CD14-positive monocyte (primary cell): ENCODE measurements at regions not wholly inside any gene's neighbourhood (a gene's known extent, or its start where the extent isn't known, plus 50 kb on each side); places are given as distances from the start of the nearest gene placed in this dataset.

Source experiments
- DNase-seq, 3 donors: peaks; one replicate each; pipeline ENCODE4 v3.0.0-alpha.2; 2011 to 2022
- H2AFZ ChIP-seq: 2 replicates; pipeline ENCODE4 v1.6.0; 2012; ENCODE audit warnings: mild to moderate bottlenecking, low read depth, low read length, inconsistent platforms; ENCODE audit not compliant: insufficient read depth, poor library complexity, severe bottlenecking
- H3K27ac ChIP-seq, 2 donors: 1 replicate in 1 of 2; 2 replicates in 1 of 2; pipeline ENCODE4 v1.5.1; 2012 to 2013; ENCODE audit warnings: low read length in 2 of 2, control low read depth in 1 of 2, inconsistent platforms in 1 of 2, low read depth in 1 of 2, mild to moderate bottlenecking in 1 of 2
- H3K27me3 ChIP-seq, 2 donors: one replicate each; pipeline versions ENCODE4 v1.6.0 to v1.6.1; 2011 to 2013; ENCODE audit warnings: low read length in 2 of 2; ENCODE audit not compliant: control insufficient read depth in 2 of 2, insufficient read depth in 2 of 2
- H3K36me3 ChIP-seq, 2 donors: replicated peaks in 1 of 2; 1 replicate in 1 of 2; 2 replicates in 1 of 2; pipeline versions ENCODE4 v1.5.1 to v1.6.1; 2012 to 2013; ENCODE audit warnings: low read length in 2 of 2, control low read depth in 1 of 2, inconsistent platforms in 1 of 2, mild to moderate bottlenecking in 1 of 2; ENCODE audit not compliant: insufficient read depth in 2 of 2, control insufficient read depth in 1 of 2
- H3K4me1 ChIP-seq, 2 donors: 1 replicate in 1 of 2; 2 replicates in 1 of 2; pipeline versions ENCODE4 v1.5.1 to v1.6.1; 2012 to 2013; ENCODE audit warnings: low read length in 2 of 2, control low read depth in 1 of 2, inconsistent platforms in 1 of 2, mild to moderate bottlenecking in 1 of 2, moderate library complexity in 1 of 2; ENCODE audit not compliant: insufficient read depth in 2 of 2, control insufficient read depth in 1 of 2
- H3K4me2 ChIP-seq: replicated peaks from 2 replicates; pipeline ENCODE3; 2012; ENCODE audit warnings: low read length, moderate library complexity, mild to moderate bottlenecking; ENCODE audit not compliant: poor library complexity, severe bottlenecking; ENCODE audit errors: extremely low read depth
- H3K4me3 ChIP-seq, 3 experiments: fragments of 200-600 bp in 1 of 3; sonication (generic) in 1 of 3; replicated peaks in 1 of 3; 1 replicate in 2 of 3; 2 replicates in 1 of 3; pipeline ENCODE4 v1.5.1; 2011 to 2013; ENCODE audit warnings: low read length in 3 of 3, mild to moderate bottlenecking in 3 of 3, control low read depth in 2 of 3, low read depth in 2 of 3, inconsistent platforms in 1 of 3, moderate library complexity in 1 of 3
- H3K79me2 ChIP-seq: 2 replicates; pipeline ENCODE4 v1.6.0; 2012; ENCODE audit warnings: mild to moderate bottlenecking, control low read depth, inconsistent platforms, low read length, moderate library complexity; ENCODE audit not compliant: insufficient read depth
- H3K9ac ChIP-seq: 2 replicates; pipeline ENCODE4 v1.6.0; 2017; ENCODE audit warnings: low read length, mild to moderate bottlenecking; ENCODE audit not compliant: insufficient read depth, poor library complexity, severe bottlenecking
- H3K9me3 ChIP-seq, 2 donors: replicated peaks in 1 of 2; 1 replicate in 1 of 2; 2 replicates in 1 of 2; pipeline versions ENCODE4 v1.5.1 to v1.6.1; 2012 to 2013; ENCODE audit warnings: low read length in 2 of 2, control low read depth in 1 of 2; ENCODE audit not compliant: control insufficient read depth in 1 of 2, insufficient read depth in 1 of 2
- H4K20me1 ChIP-seq: 2 replicates; pipeline ENCODE4 v1.6.0; 2012; ENCODE audit warnings: mild to moderate bottlenecking, low read length, control low read depth, moderate library complexity; ENCODE audit not compliant: insufficient read depth
- H3K27ac Mint-ChIP-seq, 7 donors: one replicate each; pipeline ENCODE4 v1.8.0; 2020; ENCODE audit warnings: mild to moderate bottlenecking in 7 of 7, mixed read lengths in 7 of 7, moderate library complexity in 6 of 7, inconsistent platforms in 2 of 7
- H3K27me3 Mint-ChIP-seq, 3 donors: one replicate each; pipeline ENCODE4 v1.8.0; 2021 to 2022; ENCODE audit warnings: low read depth in 3 of 3, mild to moderate bottlenecking in 3 of 3, mixed read lengths in 3 of 3, moderate library complexity in 3 of 3, inconsistent platforms in 1 of 3
- H3K36me3 Mint-ChIP-seq, 2 donors: one replicate each; pipeline ENCODE4 v1.8.0; 2020; ENCODE audit warnings: mixed read lengths in 2 of 2, inconsistent platforms in 1 of 2, mild to moderate bottlenecking in 1 of 2
- H3K4me1 Mint-ChIP-seq: one replicate; pipeline ENCODE4 v1.8.0; 2020; ENCODE audit warnings: mild to moderate bottlenecking, mixed read lengths
- H3K4me3 Mint-ChIP-seq, 2 donors: one replicate each; pipeline ENCODE4 v1.8.0; 2020; ENCODE audit warnings: mild to moderate bottlenecking in 2 of 2, mixed read lengths in 2 of 2, moderate library complexity in 1 of 2
- H3K9me3 Mint-ChIP-seq, 7 donors: one replicate each; pipeline ENCODE4 v1.8.0; 2020 to 2022; ENCODE audit warnings: mixed read lengths in 7 of 7, mild to moderate bottlenecking in 6 of 7, moderate library complexity in 6 of 7, inconsistent platforms in 2 of 7
- CTCF ChIP-seq: fragments of 200-600 bp; IDR thresholded peaks from one replicate; pipeline ENCODE4 v1.8.0; 2022; ENCODE audit warnings: antibody characterized with exemption, mild to moderate bottlenecking
- WGBS: methylation state at CpG from one replicate; pipeline ENCODE4 v1.1.5; 2013; ENCODE audit warnings: missing lambda C conversion rate; ENCODE audit not compliant: insufficient coverage; 5-methylcytosine and 5-hydroxymethylcytosine counted together
- intact Hi-C, 2 donors: fragments of 100-400 bp; cut with micrococcal nuclease; formaldehyde crosslinking; loops; one replicate each; pipeline versions ENCODE4 v1.15.0 to v1.15.1; 2023

- no peak overlapping the region for H3K4me3 Mint-ChIP-seq
- no peaks in the 10 kb centered on the region for H3K27me3 ChIP-seq
- no peak overlapping the region for H3K4me2 ChIP-seq
- intact Hi-C loops, result no loop called here
- no peaks in the 10 kb centered on the region for H3K4me1 ChIP-seq
- H3K9ac ChIP-seq, result no peak overlapping the region
- no peak overlapping the region for H3K27ac ChIP-seq
- H3K9me3 ChIP-seq, result no peaks in the 10 kb centered on the region
- no peaks in the 10 kb centered on the region for H3K4me1 Mint-ChIP-seq
- no peak for DNase-seq
- H3K27ac Mint-ChIP-seq, result no peak overlapping the region
- H3K27me3 Mint-ChIP-seq, result peaks cover 0 to 4% (median 0%) of the 10 kb centered on the region in 3 donors
- TF ChIP-seq CTCF, result no peak
- 92% methylated on average over 4 of the region's 6 CpGs for WGBS
- H3K79me2 ChIP-seq, result no peaks in the 10 kb centered on the region
- H2AFZ ChIP-seq, result no peak overlapping the region
- H3K36me3 ChIP-seq, result no peaks in the 10 kb centered on the region
- H3K4me3 ChIP-seq, result no peak overlapping the region
- H4K20me1 ChIP-seq, result no peaks in the 10 kb centered on the region
- H3K36me3 Mint-ChIP-seq, result no peaks in the 10 kb centered on the region
- H3K9me3 Mint-ChIP-seq, result peaks cover 0 to 2% (median 0%) of the 10 kb centered on the region in 7 donors
These were observed 216.0 kb downstream of the GLI2 start for GRCh38 chr2:120951693-120952092.

GRCh38 chr2:120952318-120952717 lies 216.7 kb downstream of the GLI2 start:
- H3K27ac ChIP-seq, result no peak overlapping the region
- WGBS, result 96% methylated on average over 5 of the region's 9 CpGs
- no peaks in the 10 kb centered on the region for H4K20me1 ChIP-seq
- Mint-ChIP-seq H3K4me1 (no peaks in the 10 kb centered on the region), H3K9me3 (peaks cover 0 to 2% (median 0%) of the 10 kb centered on the region in 7 donors), H3K27me3 (peaks cover 0 to 4% (median 0%) of the 10 kb centered on the region in 3 donors), H3K4me3 (no peak overlapping the region), H3K27ac (no peak overlapping the region), H3K36me3 (no peaks in the 10 kb centered on the region)
- no peak overlapping the region for H3K9ac ChIP-seq
- intact Hi-C loops, result no loop called here
- no peak for DNase-seq
- H2AFZ ChIP-seq, result no peak overlapping the region
- no peaks in the 10 kb centered on the region for H3K9me3 ChIP-seq
- no peaks in the 10 kb centered on the region for H3K79me2 ChIP-seq
- no peak overlapping the region for H3K4me2 ChIP-seq
- TF ChIP-seq CTCF, result no peak
- H3K27me3 ChIP-seq, result no peaks in the 10 kb centered on the region
- no peaks in the 10 kb centered on the region for H3K4me1 ChIP-seq
- no peak overlapping the region for H3K4me3 ChIP-seq
- H3K36me3 ChIP-seq, result no peaks in the 10 kb centered on the region
